OCI-LY1 (cell line): ENCODE measurements at regions not wholly inside any gene's neighbourhood (a gene's known extent, or its start where the extent isn't known, plus 50 kb on each side); places are given as distances from the start of the nearest gene placed in this dataset.

Experiments
- EZH2 ChIP-seq: fragments of 200-600 bp; sonication (generic), shearing (Covaris generic); IDR thresholded peaks from 2 replicates; pipeline ENCODE4 v1.8.0; 2017; ENCODE audit warnings: borderline replicate concordance, mixed run types, mild to moderate bottlenecking, antibody characterized with exemption, low read length, moderate library complexity, mixed read lengths
- TF ChIP-seq, protein P1 (sequence below): fragments of 200-600 bp; sonication (generic), shearing (Covaris generic); IDR thresholded peaks from 2 replicates; pipeline ENCODE4 v1.5.1; 2017; ENCODE audit warnings: mild to moderate bottlenecking, antibody characterized with exemption, low read length, moderate library complexity, mixed read lengths

DNA sequence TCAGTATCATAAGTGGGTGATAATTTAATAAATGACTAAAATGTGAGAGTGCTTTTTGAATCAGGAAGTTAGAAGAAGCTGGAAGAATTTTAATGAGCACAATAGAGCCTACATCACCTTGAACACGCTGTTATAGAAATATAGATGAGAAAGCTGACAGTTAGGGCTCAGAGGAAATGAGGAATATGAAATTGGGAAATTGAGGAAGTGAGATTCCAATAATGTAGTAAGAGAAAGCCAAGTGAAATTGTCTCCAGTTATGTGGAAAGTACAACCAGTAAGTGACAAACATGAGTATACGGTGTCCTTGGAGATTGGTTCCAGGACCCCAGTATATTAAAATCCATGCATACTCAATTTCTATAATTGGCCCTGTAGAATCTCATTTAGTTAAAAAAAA is 235.9 kb upstream of the FAM174A start:
- TF ChIP-seq, protein P1, sequence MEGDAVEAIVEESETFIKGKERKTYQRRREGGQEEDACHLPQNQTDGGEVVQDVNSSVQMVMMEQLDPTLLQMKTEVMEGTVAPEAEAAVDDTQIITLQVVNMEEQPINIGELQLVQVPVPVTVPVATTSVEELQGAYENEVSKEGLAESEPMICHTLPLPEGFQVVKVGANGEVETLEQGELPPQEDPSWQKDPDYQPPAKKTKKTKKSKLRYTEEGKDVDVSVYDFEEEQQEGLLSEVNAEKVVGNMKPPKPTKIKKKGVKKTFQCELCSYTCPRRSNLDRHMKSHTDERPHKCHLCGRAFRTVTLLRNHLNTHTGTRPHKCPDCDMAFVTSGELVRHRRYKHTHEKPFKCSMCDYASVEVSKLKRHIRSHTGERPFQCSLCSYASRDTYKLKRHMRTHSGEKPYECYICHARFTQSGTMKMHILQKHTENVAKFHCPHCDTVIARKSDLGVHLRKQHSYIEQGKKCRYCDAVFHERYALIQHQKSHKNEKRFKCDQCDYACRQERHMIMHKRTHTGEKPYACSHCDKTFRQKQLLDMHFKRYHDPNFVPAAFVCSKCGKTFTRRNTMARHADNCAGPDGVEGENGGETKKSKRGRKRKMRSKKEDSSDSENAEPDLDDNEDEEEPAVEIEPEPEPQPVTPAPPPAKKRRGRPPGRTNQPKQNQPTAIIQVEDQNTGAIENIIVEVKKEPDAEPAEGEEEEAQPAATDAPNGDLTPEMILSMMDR, result no peak
- no peak for TF ChIP-seq EZH2
